GM12878 (cell line): ENCODE measurements at regions not wholly inside any gene's neighbourhood (a gene's known extent, or its start where the extent isn't known, plus 50 kb on each side); places are given as distances from the start of the nearest gene placed in this dataset.

Experiments used
- ATAC-seq: fragments of 200-7000 bp; cut with Tn5 transposase; 3 replicates; pipeline ENCODE4 v1.9.1; 2020; ENCODE audit warnings: mild to moderate bottlenecking, moderate library complexity
- BruUV-seq: library from RNA; stranded (reverse); fragments of 400-500 nt; replicated peaks from 2 replicates; lab custom pipeline; 2021; lab: Mats Ljungman, UMichigan
- CTCF ChIA-PET: fragments of 300-600 bp; sonication (Branson Sonifier 250); formaldehyde crosslinking; extraction: SDS; loops from one replicate; lab custom pipeline; 2021; ENCODE audit warnings: inconsistent platforms; lab: Yijun Ruan, JAX
- POLR2A ChIA-PET: fragments of 350-600 bp; formaldehyde crosslinking; extraction: SDS; loops from one replicate; lab custom pipeline; 2021; ENCODE audit warnings: inconsistent platforms; lab: Charles Lee
- RAD21 ChIA-PET: fragments of 300-600 bp; sonication (Branson Sonifier 250); formaldehyde crosslinking; loops from one replicate; lab custom pipeline; 2023; ENCODE audit warnings: antibody characterized with exemption; ENCODE audit not compliant: unreplicated experiment; lab: Charles Lee
- SMC1A ChIA-PET: fragments of 300-600 bp; sonication (Branson Sonifier 250); formaldehyde crosslinking; loops from one replicate; lab custom pipeline; 2023; ENCODE audit not compliant: unreplicated experiment, uncharacterized antibody; lab: Charles Lee
- DNase-seq: peaks from one replicate; pipeline ENCODE4 v3.0.0-alpha.2; 2011; ENCODE audit warnings: low read depth, low spot score
- FAIRE-seq: peaks from 3 replicates; lab custom pipeline; 2011; peaks lifted over from hg19 to GRCh38; lab: Jason Lieb, UNC
- H2AFZ ChIP-seq: 2 replicates; pipeline ENCODE4 v1.6.0; 2011; ENCODE audit warnings: low read depth, low read length, control low read depth; ENCODE audit not compliant: control insufficient read depth
- H3K27ac ChIP-seq: 2 replicates; pipeline ENCODE4 v1.5.1; 2011; ENCODE audit warnings: control low read depth; ENCODE audit not compliant: control insufficient read depth, insufficient read depth
- H3K27me3 ChIP-seq, 2 experiments: replicated peaks in 1 of 2; 2 replicates each; pipeline versions ENCODE4 v1.6.0 to v1.6.1; 2011; ENCODE audit warnings: low read length in 1 of 2; ENCODE audit not compliant: control insufficient read depth in 2 of 2, insufficient read depth in 2 of 2
- H3K36me3 ChIP-seq, 2 experiments: 2 replicates each; pipeline ENCODE4 v1.5.1; 2011; ENCODE audit warnings: low read length in 1 of 2; ENCODE audit not compliant: control insufficient read depth in 2 of 2, insufficient read depth in 2 of 2
- H3K4me1 ChIP-seq: 2 replicates; pipeline ENCODE4 v1.6.1; 2011; ENCODE audit warnings: mild to moderate bottlenecking, low read length, moderate library complexity, mixed read lengths; ENCODE audit not compliant: control insufficient read depth, insufficient read depth
- H3K4me2 ChIP-seq: 2 replicates; pipeline ENCODE4 v1.6.0; 2011; ENCODE audit warnings: control low read depth; ENCODE audit not compliant: control insufficient read depth, insufficient read depth
- H3K4me3 ChIP-seq: fragments of 200-600 bp; sonication (generic); 2 replicates; pipeline ENCODE4 v1.5.1; 2016
- H3K79me2 ChIP-seq: 2 replicates; pipeline ENCODE4 v1.6.0; 2011; ENCODE audit warnings: low read length; ENCODE audit not compliant: control insufficient read depth, insufficient read depth
- H3K9ac ChIP-seq: 2 replicates; pipeline ENCODE4 v1.8.0; 2011; ENCODE audit warnings: low read length, control low read depth, mixed read lengths; ENCODE audit not compliant: control insufficient read depth, insufficient read depth
- H3K9me3 ChIP-seq: replicated peaks from 3 replicates; pipeline ENCODE4 v1.5.1; 2011; ENCODE audit warnings: mild to moderate bottlenecking, low read length; ENCODE audit not compliant: control insufficient read depth, insufficient read depth
- H4K20me1 ChIP-seq: 2 replicates; pipeline ENCODE4 v1.6.0; 2011; ENCODE audit not compliant: control insufficient read depth, insufficient read depth
- ATF2 ChIP-seq: IDR thresholded peaks from 2 replicates; pipeline ENCODE4 v1.6.1; 2012; ENCODE audit warnings: low read length, inconsistent platforms
- BCL11A ChIP-seq: IDR thresholded peaks from 2 replicates; pipeline ENCODE4 v1.6.1; 2011; ENCODE audit warnings: low read depth, low read length
- BHLHE40 ChIP-seq, 2 experiments: fragments of 450-650 bp in 1 of 2; IDR thresholded peaks; 2 replicates each; pipeline ENCODE4 v1.6.1; 2011 to 2017; ENCODE audit warnings: low read depth in 2 of 2, borderline replicate concordance in 1 of 2, improper control_type of control experiment in 1 of 2, low read length in 1 of 2, mild to moderate bottlenecking in 1 of 2
- CBX5 ChIP-seq: sonication (generic); IDR thresholded peaks from 2 replicates; pipeline ENCODE4 v1.6.1; 2016; ENCODE audit warnings: low read depth, moderate library complexity, mild to moderate bottlenecking, inconsistent platforms
- CHD1 ChIP-seq: IDR thresholded peaks from 2 replicates; pipeline ENCODE4 v1.6.1; 2012; ENCODE audit warnings: low read depth, low read length, improper control_type of control experiment
- CREB1 ChIP-seq: IDR thresholded peaks from 2 replicates; pipeline ENCODE4 v1.6.1; 2012; ENCODE audit warnings: low read depth, mild to moderate bottlenecking, inconsistent platforms
- GATAD2B ChIP-seq: fragments of 450-650 bp; conservative IDR thresholded peaks from 2 replicates; pipeline ENCODE4 v1.6.1; 2017; ENCODE audit warnings: low read depth, mild to moderate bottlenecking, moderate library complexity
- HDAC6 ChIP-seq: fragments of 200-600 bp; sonication (generic); IDR thresholded peaks from one replicate; pipeline ENCODE4 v1.8.0; 2017; ENCODE audit warnings: antibody characterized with exemption; ENCODE audit not compliant: unreplicated experiment
- HSF1 ChIP-seq: fragments of 150-350 bp; IDR thresholded peaks from 2 replicates; pipeline ENCODE4 v1.6.1; 2014; ENCODE audit warnings: mild to moderate bottlenecking, low read depth, low read length
- IKZF2 ChIP-seq, 2 experiments: fragments of 450-650 bp; IDR thresholded peaks; 2 replicates each; pipeline ENCODE4 v1.6.1; 2017; ENCODE audit warnings: mild to moderate bottlenecking in 2 of 2, moderate library complexity in 2 of 2
- LARP7 ChIP-seq: fragments of 450-650 bp; IDR thresholded peaks from 2 replicates; pipeline ENCODE4 v1.6.1; 2017; ENCODE audit warnings: mild to moderate bottlenecking
- MAX ChIP-seq: IDR thresholded peaks from 2 replicates; pipeline ENCODE4 v1.6.1; 2012; ENCODE audit warnings: low read depth, low read length, improper control_type of control experiment
- PKNOX1 ChIP-seq: fragments of 450-650 bp; IDR thresholded peaks from 2 replicates; pipeline ENCODE4 v1.6.1; 2016; ENCODE audit warnings: mild to moderate bottlenecking
- PML ChIP-seq: IDR thresholded peaks from 2 replicates; pipeline ENCODE4 v1.6.1; 2012; ENCODE audit warnings: low read length, inconsistent platforms
- RAD51 ChIP-seq: fragments of 450-650 bp; IDR thresholded peaks from 2 replicates; pipeline ENCODE4 v1.6.1; 2016; ENCODE audit warnings: moderate library complexity, mild to moderate bottlenecking, inconsistent platforms
- SMAD1 ChIP-seq: fragments of 450-650 bp; IDR thresholded peaks from 2 replicates; pipeline ENCODE4 v1.6.1; 2018; ENCODE audit warnings: mild to moderate bottlenecking, low read depth; ENCODE audit not compliant: partially characterized antibody
- SP1 ChIP-seq: IDR thresholded peaks from one replicate; pipeline ENCODE4 v1.6.1; 2011; ENCODE audit warnings: low read depth, low read length
- SREBF2 ChIP-seq: IDR thresholded peaks from 2 replicates; pipeline ENCODE4 v1.6.1; 2012; ENCODE audit warnings: mild to moderate bottlenecking, low read length
- SUPT20H ChIP-seq: IDR thresholded peaks from 2 replicates; pipeline ENCODE4 v1.6.1; 2011; ENCODE audit warnings: low read depth, mild to moderate bottlenecking, low read length, moderate library complexity, borderline replicate concordance; ENCODE audit not compliant: control insufficient read depth
- TAF1 ChIP-seq: IDR thresholded peaks from 2 replicates; pipeline ENCODE4 v1.6.1; 2011; ENCODE audit warnings: mild to moderate bottlenecking, low read depth, low read length, borderline replicate concordance
- TCF12 ChIP-seq: IDR thresholded peaks from 2 replicates; pipeline ENCODE4 v1.6.1; 2011; ENCODE audit warnings: low read depth, mild to moderate bottlenecking, low read length
- TCF7 ChIP-seq: IDR thresholded peaks from 2 replicates; pipeline ENCODE4 v1.6.1; 2014; ENCODE audit warnings: antibody characterized with exemption, borderline replicate concordance
- ZNF384 ChIP-seq: IDR thresholded peaks from 2 replicates; pipeline ENCODE4 v1.6.1; 2012; ENCODE audit warnings: low read depth, mild to moderate bottlenecking, low read length, improper control_type of control experiment, borderline replicate concordance
- WGBS: methylation state at CpG from one replicate; pipeline ENCODE4 v1.1.6; 2016; ENCODE audit warnings: low lambda C conversion rate; ENCODE audit not compliant: insufficient replicate concordance, insufficient coverage; ENCODE audit errors: missing lambda C conversion rate; 5-methylcytosine and 5-hydroxymethylcytosine counted together
- in situ Hi-C: fragments of 300-500 bp; cut with MboI; formaldehyde crosslinking; loops from 9 replicates; pipeline ENCODE4 v1.14.3; 2018; ENCODE audit warnings: mixed read lengths
- intact Hi-C: fragments of 100-400 bp; cut with micrococcal nuclease; formaldehyde crosslinking; loops from one replicate; pipeline ENCODE4 v1.14.2; 2022; ENCODE audit not compliant: unreplicated experiment

GRCh38 chr22:25407859-25408229, 156.6 kb upstream of the GRK3 start (continued):
- TF ChIP-seq ZNF384 = no peak
- no peak for TF ChIP-seq SREBF2
- no peak for TF ChIP-seq GATAD2B
- no peak for TF ChIP-seq BCL11A
- TF ChIP-seq SMAD1 = no peak
- TF ChIP-seq CREB1 = no peak
- TF ChIP-seq HDAC6 = no peak
- TF ChIP-seq PML = no peak
- no peak for TF ChIP-seq SUPT20H

- intact Hi-C loops = no loop called here
- POLR2A ChIA-PET = no interaction called here
- Histone ChIP-seq H3K27me3 (no peaks in the 10 kb centered on the region), H3K79me2 (peaks cover 10% of the 10 kb centered on the region), H3K36me3 (no peaks in the 10 kb centered on the region), H3K4me3 (no peak overlapping the region), H3K27ac (no peak overlapping the region), H3K4me2 (no peak overlapping the region), H3K9me3 (no peaks in the 10 kb centered on the region; the same call in 1 of the 3 replicates), H3K9ac (no peak overlapping the region), H3K4me1 (peaks cover 4% of the 10 kb centered on the region; the same call in 1 of the 2 replicates), H2AFZ (no peak overlapping the region), H4K20me1 (no peaks in the 10 kb centered on the region)
- RAD21 ChIA-PET = no interaction called here
- no TSS peak for BruUV-seq
- CTCF ChIA-PET = interaction anchor here (3.2 kb wide), 1 partner anchor 18 kb away, joined by 11 read pairs; no protein-coding TSS in a partner anchor
- ATAC-seq (no peak), DNase-seq (no peak), FAIRE-seq (no peak)
- SMC1A ChIA-PET = no interaction called here
- in situ Hi-C loops = no loop called here
- WGBS = 98% methylated on average over 3 of the region's 3 CpGs
- TF ChIP-seq TAF1 (no peak), ATF2 (no peak), IKZF2 (IDR thresholded peaks at IDR 0.05) (no peak), PKNOX1 (no peak), CBX5 (no peak), SP1 (no peak), LARP7 (no peak), TCF7 (no peak), MAX (no peak), RAD51 (no peak), HSF1 (no peak), BHLHE40 (IDR thresholded peaks at IDR 0.05; ENCODE audit: borderline replicate concordance in 1 of 2, low read depth in 2 of 2, low read length in 1 of 2) (no peak), CHD1 (no peak), TCF12 (no peak)
Observed at GRCh38 chr22:25409240-25409639, 155.2 kb upstream of the GRK3 start.
